DOHH2 (cell line): ENCODE measurements at regions not wholly inside any gene's neighbourhood (a gene's known extent, or its start where the extent isn't known, plus 50 kb on each side); places are given as distances from the start of the nearest gene placed in this dataset.

Source experiments
- H3F3A ChIP-seq: fragments of 200-600 bp; sonication (generic), shearing (Covaris generic); 2 replicates; pipeline ENCODE4 v1.6.0; 2016; ENCODE audit warnings: antibody characterized with exemption, mild to moderate bottlenecking; ENCODE audit not compliant: control insufficient read depth, insufficient read depth
- H3K27ac ChIP-seq: fragments of 200-600 bp; sonication (generic); 2 replicates; pipeline ENCODE4 v1.5.1; 2014; ENCODE audit warnings: low read depth, mild to moderate bottlenecking, low read length, moderate library complexity
- H3K27me3 ChIP-seq: fragments of 200-600 bp; sonication (generic); 2 replicates; pipeline ENCODE4 v1.6.1; 2014; ENCODE audit warnings: mild to moderate bottlenecking, low read length, mixed read lengths; ENCODE audit not compliant: control insufficient read depth
- H3K36me3 ChIP-seq: fragments of 200-600 bp; sonication (generic); 2 replicates; pipeline ENCODE4 v1.6.1; 2014; ENCODE audit warnings: mild to moderate bottlenecking, low read length, moderate library complexity, mixed read lengths; ENCODE audit not compliant: control insufficient read depth
- H3K4me1 ChIP-seq: fragments of 200-600 bp; sonication (generic); 2 replicates; pipeline ENCODE4 v1.6.1; 2014; ENCODE audit warnings: mild to moderate bottlenecking, low read length, mixed read lengths; ENCODE audit not compliant: control insufficient read depth
- H3K4me2 ChIP-seq: fragments of 200-600 bp; sonication (generic); 2 replicates; pipeline ENCODE4 v1.6.0; 2014; ENCODE audit warnings: mild to moderate bottlenecking, low read length, moderate library complexity
- H3K4me3 ChIP-seq: fragments of 200-600 bp; sonication (generic); 2 replicates; pipeline ENCODE4 v1.5.1; 2014; ENCODE audit warnings: mild to moderate bottlenecking, low read length, mixed read lengths
- H3K79me2 ChIP-seq: fragments of 200-600 bp; sonication (generic); 2 replicates; pipeline ENCODE4 v1.6.1; 2014; ENCODE audit warnings: mild to moderate bottlenecking, low read length, mixed read lengths; ENCODE audit not compliant: control insufficient read depth
- H3K9me2 ChIP-seq: fragments of 200-600 bp; sonication (generic); replicated peaks from 2 replicates; pipeline ENCODE4 v1.6.1; 2014; ENCODE audit warnings: mild to moderate bottlenecking, low read length, mixed read lengths; ENCODE audit not compliant: control insufficient read depth
- H3K9me3 ChIP-seq: fragments of 200-600 bp; sonication (generic); 2 replicates; pipeline ENCODE4 v1.6.1; 2014; ENCODE audit warnings: antibody characterized with exemption, low read length, mixed read lengths; ENCODE audit not compliant: control insufficient read depth, insufficient read depth
- H4K20me1 ChIP-seq: fragments of 200-600 bp; sonication (generic); 2 replicates; pipeline ENCODE4 v1.6.0; 2014; ENCODE audit warnings: low read depth, mild to moderate bottlenecking, antibody characterized with exemption, low read length, moderate library complexity; ENCODE audit not compliant: control insufficient read depth, insufficient read depth
- CTCF ChIP-seq: fragments of 200-600 bp; sonication (generic); IDR thresholded peaks from one replicate; pipeline ENCODE4 v1.5.1; 2014; ENCODE audit warnings: antibody characterized with exemption, mild to moderate bottlenecking, low read depth, low read length; ENCODE audit not compliant: poor library complexity, severe bottlenecking
- EZH2phosphoT487 ChIP-seq: fragments of 200-600 bp; sonication (generic); IDR thresholded peaks from 2 replicates; pipeline ENCODE4 v1.6.1; 2017; ENCODE audit warnings: borderline replicate concordance, mild to moderate bottlenecking, antibody characterized with exemption, low read length, moderate library complexity, mixed read lengths

DNA sequence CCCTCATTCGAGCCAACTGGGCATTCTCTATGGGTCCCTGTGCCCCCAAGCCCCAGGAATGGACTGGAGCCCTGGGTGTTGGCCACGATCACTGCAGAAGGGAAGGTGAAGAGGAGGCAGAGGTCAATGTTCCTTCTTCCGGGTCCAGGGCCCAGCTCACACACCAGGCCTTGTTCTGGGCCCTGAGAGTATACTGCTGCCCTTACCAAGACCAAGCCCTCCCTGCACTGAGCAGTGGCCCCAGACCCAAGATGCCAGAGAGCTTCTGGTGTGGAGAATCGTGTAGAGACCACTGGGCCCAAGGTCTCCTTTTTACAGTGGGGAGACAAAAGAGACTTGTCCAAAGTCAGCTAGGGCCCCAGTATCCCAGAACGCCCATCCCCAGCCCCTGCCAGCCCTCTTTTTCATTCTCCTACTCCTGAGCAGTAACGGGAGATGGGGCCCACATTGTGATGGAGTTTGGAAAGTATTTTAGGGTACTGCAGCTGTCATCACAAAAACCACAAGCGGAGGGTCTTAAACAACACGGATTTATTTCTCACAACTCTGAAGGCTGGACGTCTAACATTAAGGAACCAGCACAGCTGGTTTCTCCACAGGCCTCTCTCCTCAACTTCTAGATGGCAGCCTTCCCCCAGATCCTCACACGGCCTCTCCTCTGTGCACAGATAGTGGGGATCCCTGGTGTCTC, 79.4 kb downstream of the PDGFA start:
- Histone ChIP-seq H3K27me3 (no peaks in the 10 kb centered on the region), H3K9me3 (peaks cover 53% of the 10 kb centered on the region; the same call in 1 of the 2 replicates), H4K20me1 (no peaks in the 10 kb centered on the region), H3K4me1 (no peaks in the 10 kb centered on the region), H3F3A (no peaks in the 10 kb centered on the region), H3K9me2 (no peaks in the 10 kb centered on the region), H3K4me3 (no peak overlapping the region), H3K79me2 (no peaks in the 10 kb centered on the region), H3K27ac (no peak overlapping the region), H3K36me3 (no peaks in the 10 kb centered on the region), H3K4me2 (no peak overlapping the region)
- TF ChIP-seq CTCF (no peak), EZH2phosphoT487 (no peak)

- Histone ChIP-seq H3K9me2 (no peaks in the 10 kb centered on the region), H3K36me3 (no peaks in the 10 kb centered on the region), H3F3A (no peaks in the 10 kb centered on the region), H3K4me2 (no peak overlapping the region), H3K9me3 (peaks cover 46% of the 10 kb centered on the region; the same call in 1 of the 2 replicates), H3K4me3 (no peak overlapping the region), H3K27ac (no peak overlapping the region), H3K27me3 (no peaks in the 10 kb centered on the region), H3K4me1 (no peaks in the 10 kb centered on the region), H4K20me1 (no peaks in the 10 kb centered on the region), H3K79me2 (no peaks in the 10 kb centered on the region)
- TF ChIP-seq CTCF (no peak), EZH2phosphoT487 (no peak)
Measured at GRCh38 chr7:441684-442421, 77.8 kb downstream of the PDGFA start.

DNA sequence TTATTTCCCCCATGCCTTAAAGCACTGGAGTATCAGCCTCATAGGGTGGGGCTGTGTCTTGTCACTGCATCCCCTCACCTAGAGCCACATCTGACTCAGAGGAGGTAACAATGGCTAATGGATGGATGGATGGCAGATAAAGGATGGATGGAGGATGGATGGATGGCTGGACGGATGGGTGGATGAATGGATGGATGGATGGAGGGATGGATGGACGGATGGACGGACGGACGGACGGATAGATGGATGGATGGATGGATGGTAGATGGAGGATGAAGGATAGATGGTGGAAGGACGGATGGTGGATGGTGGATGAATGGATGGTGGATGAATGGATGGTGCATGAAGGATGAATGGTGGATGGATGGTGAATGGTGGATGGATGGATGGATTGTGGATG, 77.2 kb downstream of the PDGFA start:
- Histone ChIP-seq H3K27me3 (no peaks in the 10 kb centered on the region), H3K4me1 (no peaks in the 10 kb centered on the region), H3K9me2 (no peaks in the 10 kb centered on the region), H4K20me1 (no peaks in the 10 kb centered on the region), H3K79me2 (no peaks in the 10 kb centered on the region), H3K4me3 (no peak overlapping the region), H3K9me3 (peaks cover 41% of the 10 kb centered on the region; the same call in 1 of the 2 replicates), H3K27ac (no peak overlapping the region), H3F3A (no peaks in the 10 kb centered on the region), H3K4me2 (no peak overlapping the region), H3K36me3 (no peaks in the 10 kb centered on the region)
- TF ChIP-seq EZH2phosphoT487 = no peak
- TF ChIP-seq CTCF = no peak
